HG03159 (cell line): ENCODE measurements at regions not wholly inside any gene's neighbourhood (a gene's known extent, or its start where the extent isn't known, plus 50 kb on each side); places are given as distances from the start of the nearest gene placed in this dataset.
A peak's percentile ranks its signal among the peaks of the same experiment; 100 is the strongest.
"Not testable (repeated sequence)": the region's sequence is repeated elsewhere in the genome, so short reads cannot be mapped to it uniquely, and the experiment has no call there.

Experiments
- ATAC-seq: cut with Tn5 transposase; IDR thresholded peaks from one replicate; pipeline ENCODE4 v1.9.1; 2021; ENCODE audit warnings: mild to moderate bottlenecking, moderate library complexity; ENCODE audit not compliant: unreplicated experiment

- ATAC-seq, result not testable (repeated sequence)
These were observed 1471.5 kb downstream of the FOXD4L5 start for GRCh38 chr9:63813391-63814021.

- ATAC-seq, result peak; percentile 66
These were observed 1472.2 kb downstream of the FOXD4L5 start for GRCh38 chr9:63812822-63813221.

GRCh38 chr9:63804205-63804604 is 1480.8 kb downstream of the FOXD4L5 start:
- ATAC-seq, result not testable (repeated sequence)

- ATAC-seq, result not testable (repeated sequence)
These were observed 1490.8 kb downstream of the FOXD4L5 start for GRCh38 chr9:63794081-63794685.

- not testable (repeated sequence) for ATAC-seq
These were observed 1497.6 kb downstream of the FOXD4L5 start for GRCh38 chr9:63787454-63787853.

GRCh38 chr9:63785059-63785458 is 1500.0 kb downstream of the FOXD4L5 start:
- ATAC-seq, result not testable (repeated sequence)

GRCh38 chr9:63784421-63784820 is 1500.6 kb downstream of the FOXD4L5 start:
- not testable (repeated sequence) for ATAC-seq

- peak; percentile 35 for ATAC-seq
These were observed 1503.1 kb downstream of the FOXD4L5 start for GRCh38 chr9:63781817-63782439.

- ATAC-seq, result peak; percentile 100
These were observed 1503.6 kb downstream of the FOXD4L5 start for GRCh38 chr9:63781390-63781789.

GRCh38 chr9:63776220-63776619 is 1508.8 kb downstream of the FOXD4L5 start:
- ATAC-seq, result not testable (repeated sequence)

- ATAC-seq, result not testable (repeated sequence)
These were observed 1510.0 kb downstream of the FOXD4L5 start for GRCh38 chr9:63775092-63775426.

- not testable (repeated sequence) for ATAC-seq
These were observed 1510.5 kb downstream of the FOXD4L5 start for GRCh38 chr9:63774369-63775091.

- ATAC-seq, result not testable (repeated sequence)
These were observed 1522.8 kb downstream of the FOXD4L5 start for GRCh38 chr9:63762230-63762629.

GRCh38 chr9:63729021-63729420 is 1556.0 kb downstream of the FOXD4L5 start:
- ATAC-seq, result not testable (repeated sequence)

GRCh38 chr9:63728287-63728686 is 1556.7 kb downstream of the FOXD4L5 start:
- no peak for ATAC-seq

GRCh38 chr9:63708285-63708684 is 1576.7 kb downstream of the FOXD4L5 start:
- not testable (repeated sequence) for ATAC-seq

- ATAC-seq, result not testable (repeated sequence)
These were observed 1580.6 kb downstream of the FOXD4L5 start for GRCh38 chr9:63704456-63704855.

- ATAC-seq, result not testable (repeated sequence)
These were observed 1581.3 kb downstream of the FOXD4L5 start for GRCh38 chr9:63703670-63704069.

GRCh38 chr9:63703138-63703665 is 1581.8 kb downstream of the FOXD4L5 start:
- ATAC-seq, result not testable (repeated sequence)
